ENCODE measurements at regions not wholly inside any gene's neighbourhood (a gene's known extent, or its start where the extent isn't known, plus 50 kb on each side); places are given as distances from the start of the nearest gene placed in this dataset.

- DNase-seq (ENCODE audit: low read depth, low spot score), result no peak
Measured at GRCh38 chr9:99436616-99437015, 214.5 kb downstream of the SEC61B start.

DNA sequence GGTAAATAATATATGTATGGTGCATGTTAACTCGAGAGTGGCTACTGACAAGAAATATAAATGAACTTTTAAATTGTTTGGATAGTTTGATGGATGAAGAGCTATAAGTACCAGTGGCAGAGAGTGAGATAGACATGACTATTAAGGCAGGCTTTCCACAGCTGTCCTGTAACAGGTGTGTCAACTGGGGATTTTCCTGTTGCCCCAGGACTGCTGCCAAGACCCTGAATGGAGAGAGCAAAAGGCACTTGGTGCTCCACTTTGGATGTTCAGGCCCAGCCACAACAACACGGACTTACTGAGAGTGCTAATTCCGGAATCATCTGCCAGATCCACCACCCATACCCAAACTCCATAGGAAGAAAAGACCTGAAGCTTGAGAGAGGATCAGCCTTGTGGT is 215.1 kb downstream of the SEC61B start:
- no peak for DNase-seq (ENCODE audit: low read depth, low spot score)

DNA sequence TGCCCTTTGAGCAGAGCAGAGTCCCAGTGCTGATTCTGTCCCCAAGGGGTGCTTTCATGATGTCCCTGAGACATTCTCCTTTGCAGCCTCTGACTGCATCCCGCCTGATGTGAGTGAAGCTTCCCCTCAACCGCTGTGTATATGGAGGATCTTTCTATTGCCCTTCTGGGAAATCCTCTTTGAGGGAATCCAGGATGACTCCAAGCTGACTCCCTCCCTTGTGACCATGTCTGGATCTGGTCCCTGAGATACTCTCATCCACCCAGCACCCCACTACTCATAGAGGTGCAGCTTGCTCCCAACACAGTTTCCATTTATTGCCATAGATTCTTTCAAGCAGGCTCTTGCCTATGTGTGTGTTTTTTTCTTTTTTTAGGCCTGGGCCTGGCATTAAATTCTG is 216.5 kb downstream of the SEC61B start:
- DNase-seq (ENCODE audit: low read depth, low spot score), result no peak

DNA sequence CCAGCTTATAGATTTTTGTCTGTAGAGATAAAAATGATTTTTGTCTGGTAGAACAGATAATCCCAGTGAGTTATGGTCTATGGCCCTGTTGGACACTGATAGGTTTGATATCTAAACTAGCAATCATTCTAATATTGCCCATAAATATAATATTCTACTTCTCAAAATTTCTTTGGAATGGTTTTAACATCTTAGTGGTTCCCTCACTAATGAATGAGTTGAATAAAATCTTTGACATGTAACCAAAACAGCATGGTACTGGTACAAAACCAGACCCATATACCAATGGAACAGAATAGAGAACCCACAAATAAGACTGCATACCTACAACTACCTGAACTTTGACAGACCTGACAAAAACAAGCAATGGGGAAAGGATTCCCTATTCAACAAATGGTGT is 219.7 kb downstream of the SEC61B start:
- no peak for DNase-seq (ENCODE audit: low read depth, low spot score)

- peak; percentile 79 for DNase-seq (ENCODE audit: low read depth, low spot score)
Measured at GRCh38 chr9:99445371-99445891, 223.3 kb downstream of the SEC61B start.

GRCh38 chr9:99445920-99446319 is 223.8 kb downstream of the SEC61B start:
- DNase-seq (ENCODE audit: low read depth, low spot score), result no peak

DNA sequence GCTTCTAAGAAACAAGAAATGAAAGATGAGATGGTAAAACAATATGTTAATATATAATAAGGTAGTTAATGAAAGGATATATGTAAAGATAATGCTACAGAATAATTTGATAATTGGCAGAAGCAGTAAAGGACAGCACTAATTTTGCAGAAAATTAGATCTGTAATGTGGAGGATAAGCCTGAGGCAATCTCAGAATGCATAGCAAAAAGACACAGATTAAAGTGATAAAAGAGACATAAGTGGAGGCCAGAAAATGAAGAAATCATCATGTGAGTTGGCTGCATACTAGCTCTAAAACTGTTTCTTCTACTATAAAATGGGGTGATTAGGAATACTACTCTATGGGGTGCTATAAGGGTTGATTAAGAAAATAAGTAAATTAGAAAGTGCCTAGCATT is 225.9 kb downstream of the SEC61B start:
- no peak for DNase-seq (ENCODE audit: low read depth, low spot score)

DNA sequence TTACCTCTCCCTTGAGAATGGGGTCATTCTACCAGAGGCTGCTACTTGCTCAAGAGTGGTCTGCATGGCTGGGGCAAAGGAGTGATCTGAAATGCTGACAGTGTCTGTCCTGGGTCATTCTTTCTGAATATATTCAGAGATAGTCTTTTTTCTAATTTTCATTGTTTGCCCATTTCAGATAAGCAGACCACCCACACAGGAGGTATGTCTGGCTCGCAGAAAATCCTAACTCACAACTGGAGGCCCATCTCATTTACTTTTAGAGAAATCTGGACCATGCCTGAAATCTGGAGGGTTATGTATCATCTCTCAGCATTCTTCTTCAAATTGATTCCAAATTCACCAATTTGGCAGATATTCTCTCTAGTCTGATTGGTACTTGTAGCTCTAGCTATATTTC is 227.6 kb downstream of the SEC61B start:
- DNase-seq (ENCODE audit: low read depth, low spot score), result no peak

- peak; percentile 57 for DNase-seq (ENCODE audit: low read depth, low spot score)
Measured at GRCh38 chr9:99451112-99451606, 229.1 kb downstream of the SEC61B start.

GRCh38 chr9:99457406-99457805 is 235.3 kb downstream of the SEC61B start:
- no peak for DNase-seq (ENCODE audit: low read depth, low spot score)

DNA sequence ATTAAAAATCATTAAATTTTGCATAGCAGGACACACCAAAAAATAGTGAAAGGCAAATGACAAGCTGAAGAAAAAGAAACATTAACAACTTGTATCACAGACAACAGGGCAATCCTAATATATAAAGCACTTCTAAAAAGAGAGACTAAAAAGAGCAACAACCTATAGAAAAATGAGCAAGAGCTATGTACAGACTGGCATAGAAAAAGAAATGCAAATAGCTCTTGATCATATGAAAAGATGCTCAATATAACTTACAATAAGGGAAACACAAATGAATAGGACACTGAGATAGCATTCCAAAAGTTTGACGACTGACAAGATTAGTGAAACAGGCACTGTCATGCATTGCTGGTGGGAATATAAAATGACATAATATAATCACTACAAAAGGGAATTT is 235.9 kb downstream of the SEC61B start:
- DNase-seq (ENCODE audit: low read depth, low spot score), result no peak

DNA sequence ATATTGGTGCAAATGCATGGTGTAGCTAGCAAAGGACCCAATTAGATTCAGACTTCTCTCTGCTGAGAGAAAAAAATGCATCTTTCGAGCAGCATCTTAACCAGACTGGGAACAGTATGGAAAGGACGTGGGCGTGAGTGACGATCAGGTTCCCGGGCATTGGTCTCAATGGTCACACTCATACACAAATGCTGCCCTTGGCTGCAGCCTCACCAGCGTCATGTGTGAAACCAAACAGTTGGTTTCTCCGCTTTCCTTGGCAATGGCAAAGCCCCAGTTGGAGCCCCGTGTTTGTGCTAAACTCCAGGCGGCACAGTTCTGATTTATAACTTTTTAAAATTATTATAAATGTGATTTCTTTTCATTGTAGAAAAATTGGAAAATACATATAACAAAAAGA is 237.8 kb downstream of the SEC61B start:
- no peak for DNase-seq (ENCODE audit: low read depth, low spot score)

DNA sequence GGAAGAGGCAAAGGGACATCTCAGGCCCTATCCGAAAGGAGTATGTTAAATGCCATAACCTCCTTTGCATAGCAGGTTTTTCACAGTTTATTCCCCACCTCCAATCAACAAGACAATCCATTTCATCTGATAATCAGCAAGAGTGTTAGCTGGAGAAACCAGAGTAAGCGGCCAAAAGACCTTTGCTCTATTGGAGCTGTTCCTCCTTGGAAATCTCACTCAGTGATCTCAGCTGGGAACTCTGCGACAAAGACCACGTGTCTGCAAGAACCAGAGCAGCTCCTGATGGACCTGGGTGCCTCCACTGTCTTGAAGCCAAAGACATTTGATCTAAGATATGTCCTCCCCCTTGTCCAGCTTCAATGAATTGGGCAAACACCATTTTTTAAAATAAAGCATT is 241.0 kb downstream of the SEC61B start:
- no peak for DNase-seq (ENCODE audit: low read depth, low spot score)

DNA sequence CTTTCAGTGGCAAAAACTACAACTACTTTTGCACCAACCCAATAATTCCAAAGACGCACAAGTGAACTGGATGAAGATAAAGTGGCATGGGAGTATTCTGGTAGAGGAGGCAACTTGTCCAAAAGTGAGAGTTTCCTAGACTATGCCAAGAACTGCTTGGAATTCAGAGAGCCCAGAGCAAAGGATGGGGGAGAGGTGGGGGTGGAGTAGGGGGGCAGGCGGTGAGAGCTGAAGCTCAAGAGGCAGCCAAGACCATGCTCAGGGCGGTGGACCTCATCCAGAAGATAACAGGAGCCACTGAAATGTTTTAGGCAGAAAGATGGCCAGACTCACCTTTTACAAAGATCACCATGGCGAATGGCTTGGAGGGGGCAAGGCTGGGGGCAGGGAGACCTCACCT is 242.5 kb downstream of the SEC61B start:
- peak; percentile 41 for DNase-seq (ENCODE audit: low read depth, low spot score)

- DNase-seq (ENCODE audit: low read depth, low spot score), result peak; percentile 95
Measured at GRCh38 chr9:99465231-99465907, 243.3 kb downstream of the SEC61B start.

GRCh38 chr9:99466104-99466503 is 244.0 kb downstream of the SEC61B start:
- DNase-seq (ENCODE audit: low read depth, low spot score), result no peak

DNA sequence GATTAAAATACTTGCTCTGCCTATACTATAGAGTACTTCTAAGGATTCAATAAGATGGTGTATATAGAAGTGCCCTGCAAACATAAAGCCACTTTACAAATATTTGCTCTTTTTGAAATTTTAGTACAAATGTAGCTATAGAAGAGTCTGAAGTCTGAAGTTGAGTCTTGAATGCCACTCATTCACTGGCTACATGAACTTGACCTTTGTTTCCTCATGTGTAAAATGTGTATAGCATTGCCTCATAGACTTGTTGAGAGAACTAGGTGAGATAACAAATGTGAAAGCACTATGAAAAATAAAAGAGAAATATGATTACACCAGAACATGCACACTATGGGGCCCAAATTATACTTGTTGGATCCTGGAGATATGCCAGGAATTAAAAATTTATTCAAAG is 244.7 kb downstream of the SEC61B start:
- DNase-seq (ENCODE audit: low read depth, low spot score), result no peak

GRCh38 chr9:99471033-99471432 is 249.0 kb downstream of the SEC61B start:
- DNase-seq (ENCODE audit: low read depth, low spot score), result no peak

GRCh38 chr9:99472240-99472915 is 250.3 kb downstream of the SEC61B start:
- no peak for DNase-seq (ENCODE audit: low read depth, low spot score)

DNA sequence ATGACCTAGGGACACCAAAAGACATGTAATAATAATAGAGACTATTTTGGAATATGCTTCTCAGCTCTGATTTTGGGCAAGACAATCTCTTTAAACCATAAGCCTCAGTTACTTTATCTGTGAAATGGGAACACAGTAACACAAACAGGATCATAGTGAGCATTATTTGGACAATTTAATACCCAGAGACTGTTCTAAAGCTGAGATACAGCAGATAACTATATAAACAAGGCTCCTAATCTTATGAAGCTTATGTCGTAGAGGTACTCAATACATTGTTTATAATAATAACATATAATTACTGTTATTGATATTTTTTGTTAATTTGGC is 250.8 kb downstream of the SEC61B start:
- DNase-seq (ENCODE audit: low read depth, low spot score), result no peak

- peak; percentile 48 for DNase-seq (ENCODE audit: low read depth, low spot score)
Measured at GRCh38 chr9:99474186-99474585, 252.1 kb downstream of the SEC61B start.

DNA sequence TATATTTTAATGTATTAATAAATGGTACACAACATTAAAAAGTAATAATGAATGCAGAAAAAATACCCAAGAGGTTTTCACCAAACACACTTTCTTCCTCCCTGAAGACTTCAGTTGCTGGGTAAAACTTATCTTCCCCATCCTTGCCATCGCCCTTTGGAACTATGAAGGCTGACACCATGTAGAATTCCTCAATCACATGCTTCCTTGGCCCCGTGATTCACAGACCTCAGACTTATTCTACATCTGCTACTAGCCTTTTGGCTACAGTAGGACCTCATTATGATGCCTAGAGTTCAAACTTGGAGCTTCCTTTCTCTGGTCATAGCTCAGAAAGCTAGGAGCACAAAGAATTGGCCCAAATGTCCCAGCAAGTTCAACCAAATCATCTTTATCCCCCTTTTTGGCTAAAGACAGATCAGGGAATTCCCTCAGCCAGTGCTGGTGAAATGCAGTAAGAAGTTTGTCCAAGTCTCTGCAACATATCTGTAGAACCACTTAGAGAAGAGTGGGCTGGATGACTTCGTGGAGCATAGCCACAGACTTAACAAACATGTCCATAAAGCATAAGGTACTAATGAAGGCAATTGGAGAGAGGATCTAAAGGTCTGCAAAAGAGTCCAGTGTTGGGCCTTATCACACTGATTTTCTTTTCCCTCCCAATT is 253.5 kb downstream of the SEC61B start:
- DNase-seq (ENCODE audit: low read depth, low spot score), result no peak

All from astrocyte of the hippocampus (primary cell).